Brain microvascular endothelial cell (primary cell): ENCODE measurements at regions not wholly inside any gene's neighbourhood (a gene's known extent, or its start where the extent isn't known, plus 50 kb on each side); places are given as distances from the start of the nearest gene placed in this dataset.

Experiments
- DNase-seq: peaks from one replicate; pipeline ENCODE4 v3.0.0-alpha.2; 2020
- H3K27ac ChIP-seq: fragments of 250-450 bp; sonication (Bioruptor Pico); 2 replicates; pipeline ENCODE4 v1.5.1; 2020; ENCODE audit warnings: mild to moderate bottlenecking, moderate library complexity
- H3K27me3 ChIP-seq: fragments of 250-450 bp; sonication (Bioruptor Pico); replicated peaks from 2 replicates; pipeline ENCODE4 v1.5.1; 2020; ENCODE audit warnings: mild to moderate bottlenecking
- H3K36me3 ChIP-seq: fragments of 250-450 bp; sonication (Bioruptor Pico); replicated peaks from 2 replicates; pipeline ENCODE4 v1.5.1; 2020; ENCODE audit warnings: mild to moderate bottlenecking
- H3K4me3 ChIP-seq: 2 replicates; pipeline ENCODE4 v1.5.1; 2011; ENCODE audit warnings: low read depth, mild to moderate bottlenecking, control low read depth, low read length, moderate library complexity
- in situ Hi-C: cut with HindIII; loops from 2 replicates; pipeline ENCODE4 v1.10.0; 2017; ENCODE audit warnings: low sequenced_read_pairs, low pct_ligation_motif_present
- TF ChIP-seq, protein P1 (sequence below): IDR thresholded peaks from 2 replicates; pipeline ENCODE4 v1.5.1; 2011; ENCODE audit warnings: low read depth, mild to moderate bottlenecking, moderate library complexity, low read length, control low read depth, inconsistent platforms; ENCODE audit errors: missing control alignments

DNA sequence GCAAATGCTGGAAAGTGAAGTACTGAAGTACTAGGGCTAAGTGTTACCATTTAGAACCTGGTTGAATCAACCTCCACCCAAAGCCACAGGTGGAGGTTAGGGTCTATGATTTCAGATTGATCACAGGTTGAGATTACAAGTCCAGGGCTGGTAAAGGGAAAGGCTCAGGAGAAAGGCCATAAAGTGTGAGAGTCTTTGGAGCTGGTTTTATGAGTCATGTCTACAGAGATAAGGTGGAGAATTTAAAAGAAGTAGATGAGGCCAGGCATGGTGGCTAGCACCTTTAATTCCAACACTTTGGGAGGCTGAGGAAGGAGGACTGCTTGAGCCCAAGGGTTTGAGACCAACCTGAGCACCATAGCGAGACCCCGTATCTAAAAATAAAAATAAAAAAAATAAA, 221.7 kb upstream of the CDH11 start:
- H3K27ac ChIP-seq = no peak overlapping the region
- in situ Hi-C loops = no loop called here
- H3K27me3 ChIP-seq = no peaks in the 10 kb centered on the region
- H3K36me3 ChIP-seq = no peaks in the 10 kb centered on the region
- H3K4me3 ChIP-seq = no peak overlapping the region
- no peak for DNase-seq
- TF ChIP-seq, protein P1, sequence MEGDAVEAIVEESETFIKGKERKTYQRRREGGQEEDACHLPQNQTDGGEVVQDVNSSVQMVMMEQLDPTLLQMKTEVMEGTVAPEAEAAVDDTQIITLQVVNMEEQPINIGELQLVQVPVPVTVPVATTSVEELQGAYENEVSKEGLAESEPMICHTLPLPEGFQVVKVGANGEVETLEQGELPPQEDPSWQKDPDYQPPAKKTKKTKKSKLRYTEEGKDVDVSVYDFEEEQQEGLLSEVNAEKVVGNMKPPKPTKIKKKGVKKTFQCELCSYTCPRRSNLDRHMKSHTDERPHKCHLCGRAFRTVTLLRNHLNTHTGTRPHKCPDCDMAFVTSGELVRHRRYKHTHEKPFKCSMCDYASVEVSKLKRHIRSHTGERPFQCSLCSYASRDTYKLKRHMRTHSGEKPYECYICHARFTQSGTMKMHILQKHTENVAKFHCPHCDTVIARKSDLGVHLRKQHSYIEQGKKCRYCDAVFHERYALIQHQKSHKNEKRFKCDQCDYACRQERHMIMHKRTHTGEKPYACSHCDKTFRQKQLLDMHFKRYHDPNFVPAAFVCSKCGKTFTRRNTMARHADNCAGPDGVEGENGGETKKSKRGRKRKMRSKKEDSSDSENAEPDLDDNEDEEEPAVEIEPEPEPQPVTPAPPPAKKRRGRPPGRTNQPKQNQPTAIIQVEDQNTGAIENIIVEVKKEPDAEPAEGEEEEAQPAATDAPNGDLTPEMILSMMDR = no peak

DNA sequence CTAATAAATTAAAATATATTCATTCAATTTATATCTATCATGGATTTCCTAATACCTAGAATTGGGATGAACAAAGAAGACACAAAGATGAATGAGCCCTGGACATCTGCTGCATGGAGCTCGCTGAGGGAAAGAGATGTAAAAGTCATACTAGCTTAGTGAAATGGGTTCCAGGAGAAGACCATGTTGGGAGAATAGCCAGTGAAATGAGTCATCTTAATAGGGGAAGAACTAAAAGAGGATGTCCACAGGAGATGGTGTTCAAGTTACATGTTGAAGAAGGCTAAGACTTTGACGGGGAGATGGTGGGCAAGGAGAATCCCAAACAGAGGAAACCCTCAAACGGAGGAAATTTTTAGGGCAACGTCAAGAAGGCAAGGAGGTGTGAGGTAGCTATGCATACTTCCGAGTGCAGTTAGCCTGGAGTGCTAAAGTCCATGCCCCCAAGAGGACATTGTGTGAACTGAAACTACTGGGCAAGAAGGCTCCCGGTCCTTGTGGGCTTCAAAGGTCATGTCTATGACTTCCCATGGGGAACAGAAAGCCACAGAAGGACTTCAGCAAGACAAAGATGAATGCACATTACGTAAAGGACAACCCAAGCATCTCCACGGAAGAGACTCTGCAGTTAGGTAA, 220.5 kb upstream of the CDH11 start:
- no peak for DNase-seq
- H3K27me3 ChIP-seq = no peaks in the 10 kb centered on the region
- H3K4me3 ChIP-seq = no peak overlapping the region
- H3K36me3 ChIP-seq = no peaks in the 10 kb centered on the region
- TF ChIP-seq, protein P1 = peak; percentile 12
- in situ Hi-C loops = no loop called here
- H3K27ac ChIP-seq = no peak overlapping the region

DNA sequence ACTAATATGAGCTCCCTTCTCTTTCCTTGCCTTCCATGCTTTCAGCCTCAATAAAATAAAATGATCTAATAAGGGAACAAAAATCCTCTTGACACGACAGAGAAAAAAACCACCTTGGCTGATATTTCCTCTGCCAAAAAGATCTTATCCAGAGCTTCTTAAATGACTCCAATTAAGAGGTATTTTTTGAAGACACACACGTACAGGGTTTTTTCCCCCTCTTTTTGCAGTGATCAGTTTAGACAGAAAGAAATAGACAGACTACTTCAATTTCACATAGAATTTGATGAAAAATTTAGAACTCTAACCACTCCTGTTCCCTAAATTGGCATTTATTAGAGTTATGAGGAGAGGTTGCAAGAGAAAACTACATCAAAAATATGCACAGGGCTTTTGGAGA, 217.2 kb upstream of the CDH11 start:
- H3K36me3 ChIP-seq = no peaks in the 10 kb centered on the region
- TF ChIP-seq, protein P1 = no peak
- H3K27ac ChIP-seq = no peak overlapping the region
- in situ Hi-C loops = no loop called here
- DNase-seq = no peak
- H3K4me3 ChIP-seq = no peak overlapping the region
- no peaks in the 10 kb centered on the region for H3K27me3 ChIP-seq

DNA sequence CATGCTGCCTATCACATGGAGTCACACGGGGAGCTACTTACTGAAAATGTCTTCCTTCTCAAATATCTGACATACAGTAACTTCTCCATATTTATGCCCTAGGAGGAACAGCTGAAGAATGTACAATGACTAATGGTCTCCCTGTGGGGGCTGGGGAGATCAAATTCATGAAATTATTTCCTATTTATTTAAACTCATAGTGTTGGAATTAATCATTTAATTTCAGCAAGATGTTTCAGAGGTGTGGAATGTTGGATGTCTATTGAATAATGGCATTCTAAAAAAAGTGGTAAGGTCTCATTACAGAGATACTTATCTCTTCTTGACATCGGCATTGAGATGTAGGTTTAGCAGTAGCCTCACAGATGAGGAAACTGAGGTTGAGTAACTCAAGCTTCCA, 214.3 kb upstream of the CDH11 start:
- Histone ChIP-seq H3K27me3 (no peaks in the 10 kb centered on the region), H3K27ac (peak overlapping the region; percentile 46), H3K36me3 (no peaks in the 10 kb centered on the region), H3K4me3 (no peak overlapping the region)
- peak; percentile 80 for DNase-seq
- in situ Hi-C loops = no loop called here
- TF ChIP-seq, protein P1 = no peak

DNA sequence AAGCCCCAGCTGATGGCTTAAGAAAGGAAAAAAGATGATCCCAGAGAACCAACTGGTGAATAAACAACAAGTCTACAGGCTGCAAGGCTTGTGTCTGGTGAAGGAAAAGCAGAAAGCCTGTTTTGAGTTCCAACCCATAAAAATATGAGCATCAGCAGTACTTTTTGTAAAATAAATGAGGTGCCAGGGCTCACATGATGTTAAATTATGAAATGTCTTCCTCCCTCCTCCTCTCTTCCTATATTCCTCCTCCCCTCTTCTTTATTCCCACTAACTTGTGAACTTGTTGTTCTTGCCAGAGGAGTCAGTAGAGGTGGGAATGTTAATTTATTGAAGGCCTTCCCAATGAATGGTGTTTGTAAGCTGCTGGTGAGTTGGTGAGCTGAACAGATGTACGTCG, 212.2 kb upstream of the CDH11 start:
- Histone ChIP-seq H3K27me3 (no peaks in the 10 kb centered on the region), H3K36me3 (no peaks in the 10 kb centered on the region), H3K27ac (no peak overlapping the region), H3K4me3 (no peak overlapping the region)
- DNase-seq = no peak
- TF ChIP-seq, protein P1 = no peak
- in situ Hi-C loops = no loop called here

DNA sequence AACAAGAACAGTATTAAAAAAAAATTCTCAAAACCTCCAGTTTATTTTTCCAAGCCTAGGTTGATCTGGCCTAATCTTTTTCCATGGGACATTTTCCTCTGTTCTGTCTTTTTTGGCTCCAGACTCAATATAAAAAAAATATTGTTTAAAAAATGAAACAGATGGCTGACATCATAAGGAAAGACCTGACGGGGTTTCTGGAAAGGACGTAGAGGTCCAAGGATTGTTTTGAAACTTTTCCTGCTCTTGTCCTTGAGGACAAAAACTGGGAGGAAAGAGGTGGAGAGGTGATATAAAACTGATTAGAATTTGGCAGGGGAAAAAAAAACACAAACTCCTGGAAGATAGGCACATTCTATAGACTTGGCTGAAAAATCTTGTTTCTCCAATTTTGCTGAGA, 211.4 kb upstream of the CDH11 start:
- in situ Hi-C loops = no loop called here
- TF ChIP-seq, protein P1 = no peak
- Histone ChIP-seq H3K27me3 (no peaks in the 10 kb centered on the region), H3K4me3 (no peak overlapping the region), H3K36me3 (no peaks in the 10 kb centered on the region), H3K27ac (no peak overlapping the region)
- DNase-seq = no peak
